OCI-LY1 (cell line): ENCODE measurements at regions not wholly inside any gene's neighbourhood (a gene's known extent, or its start where the extent isn't known, plus 50 kb on each side); places are given as distances from the start of the nearest gene placed in this dataset.

ENCODE experiments used
- H2AFZ ChIP-seq: fragments of 200-600 bp; sonication (generic), shearing (Covaris generic); 2 replicates; pipeline ENCODE4 v1.6.0; 2014; ENCODE audit warnings: antibody characterized with exemption, mild to moderate bottlenecking, low read length
- H3F3A ChIP-seq: fragments of 200-600 bp; sonication (generic), shearing (Covaris generic); 2 replicates; pipeline ENCODE4 v1.6.0; 2014; ENCODE audit warnings: mild to moderate bottlenecking, antibody characterized with exemption, low read length, moderate library complexity; ENCODE audit not compliant: insufficient read depth
- H3K27ac ChIP-seq: fragments of 200-600 bp; sonication (generic); 2 replicates; pipeline ENCODE4 v1.5.1; 2014; ENCODE audit warnings: low read length, mixed run types, mild to moderate bottlenecking, low read depth; ENCODE audit not compliant: poor library complexity, severe bottlenecking
- H3K27me3 ChIP-seq: fragments of 200-600 bp; sonication (generic); 2 replicates; pipeline ENCODE4 v1.6.0; 2014; ENCODE audit warnings: antibody characterized with exemption, mild to moderate bottlenecking, low read length, moderate library complexity; ENCODE audit not compliant: insufficient read depth
- H3K36me3 ChIP-seq: fragments of 200-600 bp; sonication (generic); 2 replicates; pipeline ENCODE4 v1.6.1; 2014; ENCODE audit warnings: mild to moderate bottlenecking, antibody characterized with exemption, low read length, moderate library complexity, mixed read lengths; ENCODE audit not compliant: insufficient read depth
- H3K4me1 ChIP-seq: fragments of 200-600 bp; sonication (generic); 2 replicates; pipeline ENCODE4 v1.5.1; 2014; ENCODE audit warnings: mild to moderate bottlenecking, low read length, moderate library complexity; ENCODE audit not compliant: insufficient read depth, severe bottlenecking
- H3K4me2 ChIP-seq: fragments of 200-600 bp; sonication (generic), shearing (Covaris generic); 2 replicates; pipeline ENCODE4 v1.6.1; 2014; ENCODE audit warnings: low read length
- H3K4me3 ChIP-seq: fragments of 200-600 bp; sonication (generic); 2 replicates; pipeline ENCODE4 v1.5.1; 2014; ENCODE audit warnings: low read length, low read depth, mild to moderate bottlenecking, mixed read lengths; ENCODE audit not compliant: poor library complexity, severe bottlenecking
- H3K79me2 ChIP-seq: fragments of 200-600 bp; shearing (Covaris generic); 2 replicates; pipeline ENCODE4 v1.6.1; 2016; ENCODE audit warnings: mixed run types, low read length, mixed read lengths; ENCODE audit not compliant: insufficient read depth
- H3K9ac ChIP-seq: fragments of 200-600 bp; sonication (generic), shearing (Covaris generic); 2 replicates; pipeline ENCODE4 v1.6.1; 2014; ENCODE audit warnings: mild to moderate bottlenecking, low read length, mixed read lengths
- H3K9me2 ChIP-seq: fragments of 200-600 bp; sonication (generic), shearing (Covaris generic); 2 replicates; pipeline ENCODE4 v1.6.1; 2014; ENCODE audit warnings: low read depth, mild to moderate bottlenecking, low read length, mixed read lengths
- H3K9me3 ChIP-seq: fragments of 200-600 bp; shearing (Covaris generic); 2 replicates; pipeline ENCODE4 v1.6.1; 2014; ENCODE audit warnings: low read length, mixed read lengths
- H4K20me1 ChIP-seq: fragments of 200-600 bp; sonication (generic), shearing (Covaris generic); 2 replicates; pipeline ENCODE4 v1.6.0; 2016; ENCODE audit warnings: mild to moderate bottlenecking, low read length; ENCODE audit not compliant: insufficient read depth
- EZH2 ChIP-seq: fragments of 200-600 bp; sonication (generic), shearing (Covaris generic); IDR thresholded peaks from 2 replicates; pipeline ENCODE4 v1.8.0; 2017; ENCODE audit warnings: borderline replicate concordance, mixed run types, mild to moderate bottlenecking, antibody characterized with exemption, low read length, moderate library complexity, mixed read lengths
- TF ChIP-seq, protein P1 (sequence below): fragments of 200-600 bp; sonication (generic), shearing (Covaris generic); IDR thresholded peaks from 2 replicates; pipeline ENCODE4 v1.5.1; 2017; ENCODE audit warnings: mild to moderate bottlenecking, antibody characterized with exemption, low read length, moderate library complexity, mixed read lengths

DNA sequence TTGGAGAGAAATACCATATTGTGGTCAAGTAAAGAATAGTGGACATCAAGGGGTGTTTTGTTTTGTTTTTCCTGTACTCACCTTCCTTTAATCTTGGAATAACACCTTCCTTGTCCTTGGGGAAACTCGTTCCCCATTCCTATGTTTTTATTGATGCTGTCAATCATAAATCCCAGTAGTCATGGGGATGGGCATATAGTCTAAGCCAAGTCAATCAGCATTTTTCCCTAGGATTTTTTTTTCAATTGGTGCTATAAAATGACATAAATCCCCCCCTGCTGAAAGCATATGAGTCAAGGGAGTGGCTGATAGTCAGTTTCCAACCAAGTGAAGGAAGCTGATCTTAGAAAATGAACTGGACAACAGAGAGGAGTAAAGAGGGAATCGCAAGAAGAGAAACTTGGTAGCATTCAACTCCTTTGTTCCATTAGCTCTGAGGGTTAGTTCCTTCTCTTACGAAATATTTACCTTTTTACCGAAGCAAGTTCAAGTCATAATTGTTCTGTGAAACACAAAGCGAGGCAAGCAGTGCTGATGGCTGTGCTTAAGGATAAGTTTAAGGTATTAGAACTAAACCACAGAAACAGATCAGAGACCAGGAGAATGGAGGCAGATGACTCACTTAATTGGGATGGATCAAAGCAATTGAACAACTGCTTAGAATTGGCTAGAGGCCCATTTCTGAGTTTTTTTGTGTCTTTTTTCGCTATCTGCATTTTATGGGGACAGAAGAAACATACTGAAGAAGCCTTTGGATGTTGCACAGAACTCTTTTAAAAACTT is 218.6 kb downstream of the SEMA6A start:
- H3K79me2 ChIP-seq = no peaks in the 10 kb centered on the region
- H3F3A ChIP-seq = no peaks in the 10 kb centered on the region
- no peak overlapping the region for H3K27ac ChIP-seq
- no peaks in the 10 kb centered on the region; the same call in 1 of the 2 replicates for H3K36me3 ChIP-seq
- H3K9ac ChIP-seq = no peak overlapping the region
- H3K9me3 ChIP-seq = no peaks in the 10 kb centered on the region
- H3K4me1 ChIP-seq = peaks cover 20% of the 10 kb centered on the region
- H3K27me3 ChIP-seq = no peaks in the 10 kb centered on the region
- TF ChIP-seq, protein P1, sequence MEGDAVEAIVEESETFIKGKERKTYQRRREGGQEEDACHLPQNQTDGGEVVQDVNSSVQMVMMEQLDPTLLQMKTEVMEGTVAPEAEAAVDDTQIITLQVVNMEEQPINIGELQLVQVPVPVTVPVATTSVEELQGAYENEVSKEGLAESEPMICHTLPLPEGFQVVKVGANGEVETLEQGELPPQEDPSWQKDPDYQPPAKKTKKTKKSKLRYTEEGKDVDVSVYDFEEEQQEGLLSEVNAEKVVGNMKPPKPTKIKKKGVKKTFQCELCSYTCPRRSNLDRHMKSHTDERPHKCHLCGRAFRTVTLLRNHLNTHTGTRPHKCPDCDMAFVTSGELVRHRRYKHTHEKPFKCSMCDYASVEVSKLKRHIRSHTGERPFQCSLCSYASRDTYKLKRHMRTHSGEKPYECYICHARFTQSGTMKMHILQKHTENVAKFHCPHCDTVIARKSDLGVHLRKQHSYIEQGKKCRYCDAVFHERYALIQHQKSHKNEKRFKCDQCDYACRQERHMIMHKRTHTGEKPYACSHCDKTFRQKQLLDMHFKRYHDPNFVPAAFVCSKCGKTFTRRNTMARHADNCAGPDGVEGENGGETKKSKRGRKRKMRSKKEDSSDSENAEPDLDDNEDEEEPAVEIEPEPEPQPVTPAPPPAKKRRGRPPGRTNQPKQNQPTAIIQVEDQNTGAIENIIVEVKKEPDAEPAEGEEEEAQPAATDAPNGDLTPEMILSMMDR = no peak
- no peak for TF ChIP-seq EZH2
- no peaks in the 10 kb centered on the region for H3K9me2 ChIP-seq
- no peak overlapping the region for H3K4me2 ChIP-seq
- no peaks in the 10 kb centered on the region for H4K20me1 ChIP-seq
- H2AFZ ChIP-seq = no peak overlapping the region
- no peak overlapping the region for H3K4me3 ChIP-seq

DNA sequence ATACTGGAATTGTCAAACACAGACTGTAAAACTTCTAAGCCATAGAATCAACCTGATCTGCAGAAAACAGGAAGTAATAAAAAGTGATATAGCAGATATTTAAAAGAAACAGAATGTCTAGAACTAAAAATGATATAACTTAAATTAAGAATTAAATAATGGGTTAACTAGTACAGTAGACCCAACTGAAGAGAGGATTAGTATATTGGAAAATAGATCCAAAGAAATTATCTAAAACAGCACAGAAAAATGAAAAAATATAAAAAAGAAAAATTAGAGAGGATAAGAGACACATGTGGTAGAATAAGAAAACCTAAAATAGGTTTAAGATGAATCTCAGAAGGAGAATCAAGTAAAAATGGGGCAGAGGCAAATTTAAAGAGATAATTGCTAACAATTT is 219.9 kb downstream of the SEMA6A start:
- no peak overlapping the region for H3K4me3 ChIP-seq
- H4K20me1 ChIP-seq = no peaks in the 10 kb centered on the region
- no peaks in the 10 kb centered on the region for H3F3A ChIP-seq
- H3K4me2 ChIP-seq = no peak overlapping the region
- H3K9me3 ChIP-seq = no peaks in the 10 kb centered on the region
- TF ChIP-seq, protein P1 = no peak
- no peak for TF ChIP-seq EZH2
- no peaks in the 10 kb centered on the region; the same call in 1 of the 2 replicates for H3K36me3 ChIP-seq
- no peak overlapping the region for H2AFZ ChIP-seq
- no peaks in the 10 kb centered on the region for H3K79me2 ChIP-seq
- no peak overlapping the region for H3K27ac ChIP-seq
- H3K9ac ChIP-seq = no peak overlapping the region
- no peaks in the 10 kb centered on the region for H3K27me3 ChIP-seq
- peaks cover 17% of the 10 kb centered on the region for H3K4me1 ChIP-seq
- H3K9me2 ChIP-seq = no peaks in the 10 kb centered on the region

DNA sequence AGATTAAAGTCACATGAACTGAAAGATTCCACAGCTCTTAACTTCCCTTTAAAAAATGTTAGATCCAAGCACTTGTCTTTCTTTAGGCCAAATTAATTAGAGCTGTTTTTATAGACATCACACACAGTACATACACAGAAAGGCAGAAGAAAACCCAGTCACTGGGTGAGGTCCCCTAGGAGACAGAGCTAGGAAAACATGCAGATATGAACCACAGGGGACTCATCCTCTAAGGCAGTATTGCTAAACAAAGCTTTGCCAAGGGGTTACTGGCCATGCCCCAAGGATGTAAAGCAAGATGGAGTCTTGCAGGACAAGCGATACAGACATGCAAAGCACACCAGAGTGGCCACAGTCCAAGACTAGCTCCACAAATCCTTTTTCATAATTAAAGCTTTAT is 227.0 kb downstream of the SEMA6A start:
- Histone ChIP-seq H4K20me1 (no peaks in the 10 kb centered on the region), H3K9me3 (no peaks in the 10 kb centered on the region), H3K9ac (no peak overlapping the region), H2AFZ (no peak overlapping the region), H3K4me3 (no peak overlapping the region), H3K79me2 (no peaks in the 10 kb centered on the region), H3K36me3 (no peaks in the 10 kb centered on the region), H3K9me2 (no peaks in the 10 kb centered on the region), H3K27ac (no peak overlapping the region), H3F3A (no peaks in the 10 kb centered on the region), H3K4me2 (no peak overlapping the region), H3K27me3 (no peaks in the 10 kb centered on the region), H3K4me1 (no peaks in the 10 kb centered on the region)
- TF ChIP-seq, protein P1 = no peak
- no peak for TF ChIP-seq EZH2
